GM21529 (cell line): ENCODE measurements at regions not wholly inside any gene's neighbourhood (a gene's known extent, or its start where the extent isn't known, plus 50 kb on each side); places are given as distances from the start of the nearest gene placed in this dataset.
"Not testable (repeated sequence)": the region's sequence is repeated elsewhere in the genome, so short reads cannot be mapped to it uniquely, and the experiment has no call there.

Experiments used
- ATAC-seq: cut with Tn5 transposase; IDR thresholded peaks from one replicate; pipeline ENCODE4 v1.9.1; 2021; ENCODE audit not compliant: unreplicated experiment

DNA sequence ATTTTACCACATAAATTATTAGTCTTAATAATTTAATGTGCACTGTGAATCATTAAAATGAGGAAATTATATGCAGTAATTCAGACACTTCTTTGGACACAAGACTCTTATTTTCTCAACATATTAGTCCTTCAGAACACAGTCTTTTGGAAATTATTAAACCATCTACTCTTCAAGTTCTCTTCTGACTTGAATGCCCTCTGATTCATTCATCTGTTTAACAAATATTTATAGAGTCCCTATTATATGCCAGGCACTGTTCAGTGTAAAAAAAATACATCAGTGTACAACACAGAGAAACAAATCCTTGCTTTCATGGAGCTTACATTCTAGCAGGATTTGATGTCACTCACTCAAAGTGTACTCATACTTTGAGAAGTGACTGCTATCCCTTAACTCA lies 163.4 kb upstream of the IL12B start:
- no peak for ATAC-seq

DNA sequence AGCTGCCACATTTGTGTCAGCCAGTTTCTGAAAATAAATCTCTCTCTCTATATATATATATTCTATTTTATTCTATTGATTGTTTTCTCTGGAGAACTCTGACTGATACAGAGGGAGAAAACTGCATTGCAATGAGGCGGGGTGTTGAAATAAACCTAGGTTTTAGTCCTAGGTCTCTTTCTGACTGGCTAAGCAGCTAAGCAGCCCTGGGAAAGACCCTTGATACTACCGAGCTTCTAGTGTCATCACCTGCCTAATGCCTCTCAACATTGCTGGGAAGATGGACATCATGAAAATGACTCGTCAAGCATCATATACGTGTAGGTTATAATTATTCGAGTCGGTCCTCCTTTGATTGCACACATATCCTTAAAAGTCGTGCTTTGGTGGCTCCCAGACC lies 166.5 kb upstream of the IL12B start:
- ATAC-seq, result no peak

DNA sequence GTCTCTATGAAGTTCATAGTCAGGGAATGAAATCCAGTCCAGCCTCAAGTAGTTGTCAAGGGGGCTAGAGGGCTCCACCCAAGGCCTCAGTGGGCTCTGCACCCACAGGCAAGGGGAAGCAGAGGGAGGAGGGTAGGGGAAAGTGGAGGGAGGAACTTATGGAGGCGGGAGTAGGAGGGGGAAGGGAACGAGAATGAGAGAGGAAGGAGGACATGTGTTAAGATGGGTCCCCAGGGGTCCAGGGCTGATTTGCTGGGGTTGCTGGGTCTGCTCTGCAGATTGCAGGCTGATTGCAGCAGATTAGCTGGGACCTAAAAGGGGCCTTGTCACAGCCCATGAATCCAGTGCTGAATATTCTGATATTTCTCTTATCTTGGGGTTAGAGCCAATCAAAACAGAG lies 166.9 kb upstream of the IL12B start:
- no peak for ATAC-seq

DNA sequence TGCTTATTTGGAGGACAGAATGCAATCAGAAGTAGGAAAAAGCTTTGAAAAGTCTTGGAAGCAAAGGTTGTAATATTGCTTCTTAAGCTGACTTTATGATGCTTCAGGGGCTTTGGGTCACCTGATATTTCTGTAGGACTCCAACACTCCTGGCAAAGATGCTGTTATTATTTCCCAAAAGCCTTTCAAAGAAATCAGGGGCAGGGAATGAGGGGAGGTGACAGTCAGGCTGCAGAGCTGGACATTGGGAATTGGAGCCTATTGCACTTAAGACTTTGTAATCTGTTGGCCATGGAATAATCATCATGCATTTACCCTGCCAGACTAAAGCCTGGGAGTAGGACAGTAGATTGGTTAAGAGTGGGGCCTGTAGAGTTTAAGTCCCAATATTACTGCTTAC lies 168.3 kb upstream of the IL12B start:
- no peak for ATAC-seq

DNA sequence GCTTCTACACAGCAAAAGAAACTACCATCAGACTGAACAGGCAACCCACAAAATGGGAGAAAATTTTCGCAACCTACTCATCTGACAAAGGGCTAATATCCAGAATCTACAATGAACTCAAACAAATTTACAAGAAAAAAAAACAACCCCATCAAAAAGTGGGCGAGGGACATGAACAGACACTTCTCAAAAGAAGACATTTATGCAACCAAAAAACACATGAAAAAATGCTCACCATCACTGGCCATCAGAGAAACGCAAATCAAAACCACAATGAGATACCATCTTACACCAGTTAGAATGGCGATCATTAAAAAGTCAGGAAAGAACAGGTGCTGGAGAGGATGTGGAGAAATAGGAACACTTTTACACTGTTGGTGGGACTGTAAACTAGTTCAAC lies 171.8 kb upstream of the IL12B start:
- ATAC-seq, result not testable (repeated sequence)

DNA sequence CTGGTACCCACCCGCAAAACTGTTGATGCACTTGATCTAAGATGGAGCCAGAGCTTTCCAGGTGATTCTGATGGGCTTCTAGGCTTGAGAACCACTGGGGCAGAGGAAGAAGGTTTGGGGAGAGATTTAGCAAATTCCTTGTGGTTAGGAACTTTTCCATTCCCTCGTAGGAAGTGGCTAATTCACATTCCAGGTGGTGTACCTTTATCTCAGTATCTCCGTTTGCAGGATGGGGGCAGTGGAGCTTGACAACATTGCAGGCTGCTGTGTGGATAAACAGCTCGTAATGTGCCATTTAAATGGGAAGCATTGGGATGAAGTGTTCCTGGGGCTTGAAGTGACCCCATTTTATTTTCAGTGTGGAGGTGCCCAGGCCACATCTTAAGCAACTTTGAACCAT lies 172.9 kb upstream of the IL12B start:
- ATAC-seq, result no peak

DNA sequence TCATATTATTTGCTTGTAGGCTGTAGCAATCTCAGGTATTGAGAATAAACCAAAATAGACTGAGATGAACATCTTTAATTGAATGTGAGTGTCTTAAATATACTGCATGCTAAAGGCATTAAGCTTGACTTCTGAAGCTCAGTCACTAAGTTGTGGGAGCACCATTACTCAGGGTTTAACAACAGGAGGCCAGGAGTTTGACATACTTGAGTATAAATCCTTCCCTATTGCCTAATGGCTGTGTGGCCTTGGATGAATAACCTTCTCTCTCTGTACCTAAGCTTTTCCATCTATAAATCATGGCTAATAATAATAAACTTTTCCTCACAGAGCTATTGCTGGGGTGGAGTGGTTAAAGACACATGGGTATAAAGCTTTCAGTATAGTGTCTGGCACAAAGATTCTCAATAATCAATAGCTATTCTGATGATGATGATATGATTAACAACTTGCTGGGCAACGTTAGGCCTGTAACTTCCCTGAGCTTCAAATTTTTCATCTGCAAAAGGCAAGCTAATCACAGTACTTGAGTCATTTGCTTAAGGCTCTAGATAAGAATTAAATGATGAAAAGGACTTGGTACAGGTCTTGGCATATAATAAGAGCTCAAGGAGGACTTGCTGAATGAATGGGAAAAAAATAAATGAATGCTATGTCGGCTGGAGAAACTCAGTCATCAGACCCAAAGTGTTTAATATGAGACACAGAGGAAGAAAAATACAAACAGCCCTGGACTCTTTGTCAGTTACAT lies 174.0 kb upstream of the IL12B start:
- no peak for ATAC-seq

DNA sequence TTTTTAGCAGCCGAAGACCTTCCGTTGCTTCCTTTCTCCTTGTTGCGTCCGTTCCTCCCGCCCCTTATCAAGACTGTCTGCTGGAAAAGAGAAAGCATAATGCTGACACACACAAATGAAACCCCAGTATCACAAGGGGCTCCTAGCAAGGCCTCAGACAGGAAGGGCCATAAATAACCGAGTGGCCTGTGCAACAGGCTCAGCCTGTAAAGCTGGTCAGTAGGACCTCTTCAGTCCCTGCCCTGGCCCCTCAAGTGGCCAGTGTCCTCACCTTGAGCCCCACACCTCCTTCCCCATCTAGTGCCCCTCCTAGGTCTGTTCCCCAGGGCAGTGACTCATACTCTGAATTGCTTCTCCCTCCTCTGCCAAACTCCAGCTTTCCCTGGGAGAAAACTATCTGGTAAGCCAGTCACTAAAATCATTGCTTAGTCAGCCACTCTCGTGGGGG lies 174.6 kb upstream of the IL12B start:
- ATAC-seq, result no peak

DNA sequence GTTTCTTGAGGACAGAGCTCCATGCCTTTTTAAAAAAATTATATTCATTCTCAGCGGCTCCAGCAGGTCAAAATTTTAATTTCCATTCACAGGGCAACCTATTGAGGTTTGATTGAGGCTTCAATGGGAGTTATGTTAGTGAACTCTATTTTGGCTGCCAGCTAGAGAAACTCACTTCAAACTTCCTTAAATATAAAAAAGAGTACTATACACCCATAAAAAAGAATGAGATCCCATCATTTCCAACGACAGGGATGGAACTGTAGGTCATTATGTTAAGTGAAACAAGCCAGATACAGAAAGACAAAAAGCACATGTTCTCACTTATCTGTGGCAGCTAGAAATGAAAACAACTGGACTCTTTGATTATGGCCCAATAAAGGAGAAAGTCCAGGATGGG lies 176.8 kb upstream of the IL12B start:
- ATAC-seq, result no peak

DNA sequence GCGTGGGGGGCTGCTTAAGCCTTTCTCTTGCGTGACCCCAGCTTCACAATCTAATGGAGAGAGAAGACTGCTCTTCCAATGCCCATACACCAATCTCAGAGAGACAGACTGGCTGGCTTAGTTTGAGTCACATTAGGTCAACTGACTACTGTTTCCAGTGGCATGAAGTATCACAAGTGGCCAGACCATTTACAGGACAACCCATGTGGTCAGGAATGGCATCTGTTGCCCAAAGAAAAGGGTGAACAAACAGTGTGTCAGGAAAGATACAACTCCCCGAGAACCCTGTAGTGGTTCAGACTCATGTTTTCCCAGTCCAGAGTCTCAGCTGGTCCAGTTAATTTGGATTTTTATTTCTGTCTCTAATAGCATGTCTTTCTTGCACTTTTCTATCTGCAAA lies 177.4 kb upstream of the IL12B start:
- no peak for ATAC-seq

DNA sequence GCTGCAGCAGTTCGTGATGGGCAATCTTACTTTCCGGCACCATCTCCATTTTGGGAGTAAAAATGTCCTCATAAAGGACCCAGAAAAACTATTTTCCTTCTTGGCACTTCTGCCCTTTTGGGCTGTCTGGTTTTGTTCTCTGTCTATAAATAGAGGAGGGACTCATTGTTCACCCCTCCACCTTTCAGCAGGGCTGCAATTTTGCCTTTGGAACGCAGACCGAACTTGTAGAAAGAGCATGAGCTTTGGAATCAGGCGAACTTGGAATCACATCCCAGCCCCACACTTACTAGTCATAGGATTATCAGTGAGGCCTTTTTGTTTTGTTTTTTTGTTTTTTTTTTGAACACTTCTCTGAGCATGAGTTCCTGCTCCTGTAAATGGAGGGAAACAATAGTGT lies 178.1 kb upstream of the IL12B start:
- ATAC-seq, result no peak

DNA sequence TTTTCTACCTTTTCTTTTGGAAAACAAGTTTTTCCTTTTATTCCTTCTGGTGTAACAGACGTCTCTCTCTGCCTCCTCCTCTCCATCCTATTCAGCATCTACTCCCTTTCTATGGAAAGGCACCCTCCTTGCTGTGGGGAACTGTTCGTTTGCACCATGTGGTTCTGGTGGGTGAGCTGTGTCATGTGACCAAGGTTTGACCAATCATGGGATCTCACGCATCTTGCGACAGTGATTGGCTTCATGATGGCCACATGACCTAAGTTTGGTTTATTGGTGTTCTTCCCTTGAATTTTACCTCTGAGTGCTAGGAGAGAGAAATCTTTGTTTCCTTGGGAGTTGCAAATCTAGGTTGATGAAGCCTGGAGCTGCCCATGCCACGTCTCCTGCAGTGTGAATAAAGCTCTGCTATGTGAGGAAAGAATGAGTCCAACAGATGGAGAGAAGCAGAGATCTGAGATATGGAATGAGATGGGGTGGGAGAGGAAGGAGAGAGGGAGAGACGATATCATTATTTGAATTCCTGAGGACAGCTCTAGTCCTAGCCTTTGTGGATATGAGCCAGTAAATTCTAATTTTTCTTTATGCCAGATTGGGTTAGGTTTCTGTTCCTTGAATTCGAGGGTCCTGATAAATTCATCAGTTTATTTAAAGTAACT lies 178.8 kb upstream of the IL12B start:
- no peak for ATAC-seq

DNA sequence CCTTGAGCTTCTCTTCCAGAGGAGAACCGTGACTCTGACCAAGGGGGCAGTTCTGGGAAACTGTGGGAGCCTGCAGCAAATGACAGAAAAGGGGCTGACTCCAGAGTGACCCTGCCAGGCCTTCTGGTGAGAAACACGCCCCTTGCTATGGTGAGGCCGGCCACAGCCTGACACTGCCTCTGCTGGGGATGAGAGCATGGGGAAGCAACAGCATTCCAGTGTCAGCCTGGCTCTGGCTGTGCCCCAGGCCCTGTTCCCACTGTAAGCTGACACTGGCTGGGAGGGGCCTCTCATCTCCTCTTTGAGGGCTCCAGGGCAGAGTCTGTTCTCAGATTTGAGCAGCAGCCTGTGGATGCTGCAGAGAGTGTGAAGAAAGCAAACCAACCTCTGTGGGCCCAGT lies 180.0 kb upstream of the IL12B start:
- no peak for ATAC-seq

DNA sequence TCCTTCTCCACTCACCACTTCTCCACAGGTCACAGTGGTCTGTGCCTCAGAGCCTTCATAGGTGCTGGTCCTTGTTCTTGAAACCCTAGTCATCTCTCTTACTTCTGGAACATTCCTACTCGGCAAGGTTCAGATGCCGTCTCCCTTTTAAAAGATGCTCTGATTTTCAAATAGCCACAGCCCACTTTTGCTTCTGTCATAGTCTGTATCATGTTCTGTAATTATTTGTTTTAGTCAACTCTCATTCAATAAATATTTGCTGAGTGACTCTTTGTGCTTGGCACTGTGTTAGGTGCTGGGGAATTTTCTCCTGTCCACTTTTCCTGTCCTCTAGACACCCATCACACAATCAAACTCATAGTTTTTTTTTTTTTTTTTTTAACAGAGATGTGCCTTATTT lies 181.3 kb upstream of the IL12B start:
- no peak for ATAC-seq

DNA sequence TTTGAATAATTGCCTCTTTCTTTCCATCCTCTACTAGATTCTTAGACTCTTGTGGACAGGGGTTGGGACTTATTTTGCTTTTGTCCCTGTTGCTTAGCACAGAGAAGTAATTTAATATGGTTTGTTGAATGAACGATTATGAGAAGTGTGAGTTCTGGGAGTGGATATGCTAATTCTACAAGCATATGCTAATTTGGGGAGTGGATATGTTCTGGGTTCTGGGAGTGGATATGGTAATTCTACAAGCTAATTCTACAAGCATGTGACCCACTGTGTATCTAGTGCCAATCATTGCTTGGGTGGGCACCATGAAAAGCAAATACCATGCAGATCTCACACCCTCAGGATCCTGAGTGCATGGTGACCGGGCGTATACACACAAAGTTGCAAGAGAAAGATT lies 181.8 kb upstream of the IL12B start:
- ATAC-seq, result no peak

DNA sequence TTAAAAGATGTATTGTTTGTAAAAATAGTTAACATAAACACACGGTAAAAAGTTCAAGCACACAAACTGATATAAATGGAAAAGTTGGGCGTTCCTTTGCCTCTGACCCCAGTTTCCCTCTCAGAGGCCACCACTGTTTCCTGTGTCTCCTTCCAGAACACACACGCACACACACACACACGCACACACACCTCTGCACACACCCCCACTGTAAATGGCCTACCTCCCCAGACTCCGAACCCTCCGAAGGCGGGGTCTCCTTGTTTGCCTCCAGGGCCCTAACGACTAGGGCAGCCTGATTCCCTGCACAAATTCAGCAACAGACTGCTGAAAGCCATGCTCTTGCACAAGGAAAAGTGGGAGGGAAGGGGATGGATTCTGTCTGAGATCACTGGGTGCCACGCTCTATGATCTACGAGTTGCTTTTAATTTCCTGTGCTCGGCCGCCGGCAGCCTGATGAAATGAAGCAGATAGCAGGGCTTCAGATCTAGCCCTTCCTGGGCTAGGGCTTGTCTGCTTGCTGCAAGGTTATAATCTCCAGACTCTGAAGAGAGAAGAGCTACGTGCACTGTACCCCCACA lies 184.0 kb upstream of the IL12B start:
- no peak for ATAC-seq

DNA sequence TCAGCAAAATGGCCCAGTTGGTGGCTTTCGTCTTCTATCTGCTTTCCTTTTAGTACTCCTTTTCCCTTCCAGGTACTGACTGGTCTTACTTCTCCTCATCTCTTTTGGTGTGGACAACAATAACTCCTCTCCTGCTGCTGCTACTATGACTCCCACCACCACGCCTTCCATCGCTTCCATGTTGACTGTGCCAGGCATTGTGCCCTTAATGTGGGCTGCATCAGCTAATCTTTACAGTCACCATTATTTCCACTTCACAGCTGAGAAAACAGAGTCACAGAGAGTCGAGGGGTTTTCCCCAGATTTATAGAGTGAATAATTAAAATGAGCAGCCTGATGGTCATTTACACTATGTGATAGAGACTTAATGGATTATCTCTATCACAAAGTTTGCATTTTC lies 184.9 kb upstream of the IL12B start:
- ATAC-seq, result no peak

DNA sequence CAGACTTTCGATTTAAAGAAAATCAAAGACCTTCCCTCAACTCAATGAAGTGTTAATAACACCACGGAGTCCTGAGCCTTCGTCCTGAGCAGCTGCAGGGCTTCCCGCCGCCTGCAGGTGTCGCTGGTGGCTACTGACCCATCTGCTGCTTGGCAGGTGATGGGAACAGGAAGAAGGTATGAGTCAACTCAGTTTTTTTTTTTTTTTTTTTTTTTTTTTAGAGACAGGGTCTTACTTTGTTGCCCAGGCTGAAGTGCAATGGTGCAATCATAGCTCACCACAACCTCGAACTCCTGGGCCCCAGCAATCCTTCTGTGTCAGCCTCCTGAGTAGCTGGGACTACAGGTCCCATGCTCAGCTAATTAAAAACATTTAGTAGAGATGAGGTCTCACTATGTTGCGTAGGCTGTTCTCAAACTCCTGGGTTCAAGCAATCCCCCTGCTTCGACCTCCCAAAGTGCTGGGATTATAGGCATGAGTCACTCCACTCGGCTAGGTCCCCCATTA lies 185.7 kb upstream of the IL12B start:
- peak; percentile 97 for ATAC-seq

DNA sequence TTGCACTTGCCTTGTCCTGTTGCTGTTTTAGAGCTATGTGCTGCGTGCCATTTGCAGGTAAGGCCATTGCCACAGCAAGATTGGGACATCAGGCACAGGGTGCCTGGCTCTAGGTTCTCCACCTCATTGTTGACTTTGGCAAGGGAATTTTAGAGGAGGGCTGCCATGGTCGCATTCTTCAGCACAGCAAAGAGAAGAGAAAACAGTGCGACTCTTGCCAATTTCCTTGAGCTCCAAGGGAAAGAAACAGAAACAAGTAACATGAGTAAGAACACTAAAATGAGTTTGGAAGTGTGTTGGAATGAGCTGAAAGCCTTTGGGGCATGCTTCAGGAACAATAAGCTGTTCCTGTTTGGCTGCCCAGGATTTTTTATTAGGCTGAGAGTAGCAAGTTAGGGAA lies 188.1 kb upstream of the IL12B start:
- ATAC-seq, result no peak

DNA sequence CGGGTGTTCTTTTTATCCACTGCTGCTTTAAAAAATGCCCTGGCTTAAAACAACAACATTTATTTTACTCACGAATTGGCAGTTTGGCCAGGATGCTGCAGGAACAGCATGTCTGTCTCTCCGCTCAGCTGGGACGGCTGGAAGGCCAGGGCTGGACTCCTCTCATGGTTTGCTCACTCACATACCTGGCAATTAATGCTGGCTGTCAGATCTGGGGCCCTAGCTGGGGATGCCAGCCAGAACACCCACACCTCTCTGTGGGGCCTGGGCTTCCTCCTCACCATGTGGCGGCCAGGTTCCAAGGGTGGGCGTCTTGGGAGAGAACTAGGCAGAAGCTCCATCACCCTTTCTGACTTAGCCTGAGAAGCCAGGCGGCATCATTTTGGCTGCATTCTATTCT lies 189.1 kb upstream of the IL12B start:
- ATAC-seq, result no peak

DNA sequence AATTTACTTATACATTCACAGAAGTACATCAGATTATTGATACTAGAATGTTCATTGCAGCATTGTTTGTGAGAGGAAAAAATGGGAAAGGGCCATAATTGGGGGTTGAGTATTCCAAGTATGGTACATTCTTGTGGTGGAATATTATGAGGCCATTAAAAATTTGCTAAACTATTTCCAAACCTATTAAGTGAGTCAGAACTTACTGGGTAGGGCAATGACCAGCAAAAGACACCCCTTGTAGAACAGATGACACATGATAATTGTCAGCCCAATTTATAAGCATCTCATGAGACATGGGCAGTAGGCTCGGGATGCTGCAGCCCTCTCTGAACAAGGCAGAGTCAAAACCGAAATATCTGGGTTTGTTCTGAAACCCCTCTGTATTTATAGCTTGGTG lies 192.6 kb upstream of the IL12B start:
- ATAC-seq, result no peak

DNA sequence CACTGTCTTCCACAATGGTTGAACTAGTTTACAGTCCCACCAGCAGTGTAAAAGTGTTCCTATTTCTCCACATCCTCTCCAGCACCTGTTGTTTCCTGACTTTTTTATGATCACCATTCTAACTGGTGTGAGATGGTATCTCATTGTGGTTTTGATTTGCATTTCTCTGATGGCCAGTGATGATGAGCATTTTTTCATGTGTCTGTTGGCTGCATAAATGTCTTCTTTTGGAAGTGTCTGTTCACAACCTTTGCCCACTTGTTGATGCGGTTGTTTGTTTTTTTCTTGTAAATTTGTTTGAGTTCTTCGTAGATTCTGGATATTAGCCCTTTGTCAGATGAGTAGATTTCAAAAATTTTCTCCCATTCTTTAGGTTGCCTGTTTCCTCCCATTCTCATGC lies 194.0 kb upstream of the IL12B start:
- ATAC-seq, result not testable (repeated sequence)
